NCI-H748 treated with DMSO at 0.1 percent for 48 hours (cell line): ENCODE measurements at regions not wholly inside any gene's neighbourhood (a gene's known extent, or its start where the extent isn't known, plus 50 kb on each side); places are given as distances from the start of the nearest gene placed in this dataset.

Source experiments
- DNase-seq: peaks from one replicate; lab custom pipeline; 2025; lab: John Stamatoyannopoulos, UW

GRCh38 chr20:58091810-58092209 is 136.6 kb downstream of the ANKRD60 start:
- DNase-seq = no peak

- no peak for DNase-seq
These were observed 138.3 kb downstream of the ANKRD60 start for GRCh38 chr20:58090161-58090560.

GRCh38 chr20:58088625-58089024 is 139.8 kb downstream of the ANKRD60 start:
- DNase-seq = no peak

GRCh38 chr20:58088105-58088504 is 140.3 kb downstream of the ANKRD60 start:
- DNase-seq = no peak

GRCh38 chr20:58087562-58087858 is 140.9 kb downstream of the ANKRD60 start:
- no peak for DNase-seq

- peak; percentile 47 for DNase-seq
These were observed 141.5 kb downstream of the ANKRD60 start for GRCh38 chr20:58086763-58087561.

- DNase-seq = no peak
These were observed 143.5 kb downstream of the ANKRD60 start for GRCh38 chr20:58084966-58085365.

GRCh38 chr20:58084566-58084965 is 143.9 kb downstream of the ANKRD60 start:
- DNase-seq = no peak

- no peak for DNase-seq
These were observed 146.6 kb downstream of the ANKRD60 start for GRCh38 chr20:58081846-58082245.

GRCh38 chr20:58078741-58079522 is 149.5 kb downstream of the ANKRD60 start:
- DNase-seq = no peak

GRCh38 chr20:58077282-58077681 is 151.2 kb downstream of the ANKRD60 start:
- no peak for DNase-seq

GRCh38 chr20:58076405-58076804 is 152.0 kb downstream of the ANKRD60 start:
- no peak for DNase-seq

- DNase-seq = no peak
These were observed 152.7 kb downstream of the ANKRD60 start for GRCh38 chr20:58075586-58076345.

- DNase-seq = no peak
These were observed 154.3 kb downstream of the ANKRD60 start for GRCh38 chr20:58073945-58074856.

- DNase-seq = no peak
These were observed 155.5 kb downstream of the ANKRD60 start for GRCh38 chr20:58072695-58073671.

GRCh38 chr20:58071991-58072390 is 156.5 kb downstream of the ANKRD60 start:
- no peak for DNase-seq

GRCh38 chr20:58071298-58071697 is 157.2 kb downstream of the ANKRD60 start:
- no peak for DNase-seq

GRCh38 chr20:58070664-58071196 is 157.7 kb downstream of the ANKRD60 start:
- DNase-seq = no peak

- DNase-seq = no peak
These were observed 158.4 kb downstream of the ANKRD60 start for GRCh38 chr20:58069796-58070663.
